ENCODE measurements at regions not wholly inside any gene's neighbourhood (a gene's known extent, or its start where the extent isn't known, plus 50 kb on each side); places are given as distances from the start of the nearest gene placed in this dataset.

GRCh38 chr3:71876135-71877105, 91.5 kb upstream of the PROK2 start:
- no peak for TF ChIP-seq CTCF (IDR thresholded peaks at IDR 0.05)
- no peak for TF ChIP-seq TP53 (CRISPR knock-in tag; IDR thresholded peaks at IDR 0.05)
- no peak for TF ChIP-seq MAX (IDR thresholded peaks at IDR 0.05)
- TF ChIP-seq GATA3 (IDR thresholded peaks at IDR 0.05; ENCODE audit: borderline replicate concordance) = no peak
- no peak for TF ChIP-seq POLR2A (IDR thresholded peaks at IDR 0.05; ENCODE audit: low read length)
- TF ChIP-seq BHLHE40 (IDR thresholded peaks at IDR 0.05; ENCODE audit: low read depth, low read length) = no peak
- no peak for TF ChIP-seq BCL3 (IDR thresholded peaks at IDR 0.05)
- no peak for TF ChIP-seq EP300 (IDR thresholded peaks at IDR 0.05)
- no peak for TF ChIP-seq MAFK (IDR thresholded peaks at IDR 0.05; ENCODE audit: partially characterized antibody)
- no peak for TF ChIP-seq MYC (IDR thresholded peaks at IDR 0.05; ENCODE audit: borderline replicate concordance, low read length)
